GM19351 (cell line): ENCODE measurements at regions not wholly inside any gene's neighbourhood (a gene's known extent, or its start where the extent isn't known, plus 50 kb on each side); places are given as distances from the start of the nearest gene placed in this dataset.
"Not testable (repeated sequence)": the region's sequence is repeated elsewhere in the genome, so short reads cannot be mapped to it uniquely, and the experiment has no call there.

ENCODE experiments used
- ATAC-seq: cut with Tn5 transposase; IDR thresholded peaks from one replicate; pipeline ENCODE4 v1.9.1; 2021; ENCODE audit warnings: mild to moderate bottlenecking, moderate library complexity; ENCODE audit not compliant: unreplicated experiment

GRCh38 chr5:166786889-166787288, 1504.6 kb upstream of the WWC1 start:
- ATAC-seq = no peak

GRCh38 chr5:166788050-166788449, 1503.4 kb upstream of the WWC1 start:
- no peak for ATAC-seq

- ATAC-seq = no peak
These were observed 1495.7 kb upstream of the WWC1 start for GRCh38 chr5:166795756-166796155.

- ATAC-seq = no peak
These were observed 1488.4 kb upstream of the WWC1 start for GRCh38 chr5:166803058-166803457.

GRCh38 chr5:166804223-166804622, 1487.2 kb upstream of the WWC1 start:
- ATAC-seq = not testable (repeated sequence)

GRCh38 chr5:166804693-166805092, 1486.8 kb upstream of the WWC1 start:
- not testable (repeated sequence) for ATAC-seq

GRCh38 chr5:166810093-166810658, 1481.3 kb upstream of the WWC1 start:
- ATAC-seq = not testable (repeated sequence)

GRCh38 chr5:166810721-166811120, 1480.7 kb upstream of the WWC1 start:
- ATAC-seq = no peak

GRCh38 chr5:166823360-166823759, 1468.1 kb upstream of the WWC1 start:
- ATAC-seq = no peak

GRCh38 chr5:166834246-166834645, 1457.2 kb upstream of the WWC1 start:
- ATAC-seq = no peak

GRCh38 chr5:166845044-166845443, 1446.4 kb upstream of the WWC1 start:
- no peak for ATAC-seq

- no peak for ATAC-seq
These were observed 1434.7 kb upstream of the WWC1 start for GRCh38 chr5:166856791-166857190.

- no peak for ATAC-seq
These were observed 1431.0 kb upstream of the WWC1 start for GRCh38 chr5:166860426-166860825.

- no peak for ATAC-seq
These were observed 1428.9 kb upstream of the WWC1 start for GRCh38 chr5:166862581-166862980.

- no peak for ATAC-seq
These were observed 1426.2 kb upstream of the WWC1 start for GRCh38 chr5:166865206-166865605.

- no peak for ATAC-seq
These were observed 1411.0 kb upstream of the WWC1 start for GRCh38 chr5:166880456-166880855.

GRCh38 chr5:166881802-166882201, 1409.6 kb upstream of the WWC1 start:
- ATAC-seq = no peak

GRCh38 chr5:166883016-166883415, 1408.4 kb upstream of the WWC1 start:
- no peak for ATAC-seq

- no peak for ATAC-seq
These were observed 1393.3 kb upstream of the WWC1 start for GRCh38 chr5:166898166-166898565.

GRCh38 chr5:166899343-166899742, 1392.1 kb upstream of the WWC1 start:
- ATAC-seq = no peak

GRCh38 chr5:166904571-166904970, 1386.9 kb upstream of the WWC1 start:
- no peak for ATAC-seq

GRCh38 chr5:166906991-166907713, 1384.3 kb upstream of the WWC1 start:
- no peak for ATAC-seq

GRCh38 chr5:166909040-166909439, 1382.4 kb upstream of the WWC1 start:
- ATAC-seq = no peak
